Activated CD8-positive, alpha-beta memory T cell treated with anti-CD3 and anti-CD28 coated beads, Interleukin-2, amount 50 U/mL, for 4 hours (primary cell): ENCODE measurements at regions not wholly inside any gene's neighbourhood (a gene's known extent, or its start where the extent isn't known, plus 50 kb on each side); places are given as distances from the start of the nearest gene placed in this dataset.
"Not testable (repeated sequence)": the region's sequence is repeated elsewhere in the genome, so short reads cannot be mapped to it uniquely, and the experiment has no call there.

Source experiments
- DNase-seq: peaks from one replicate; pipeline ENCODE4 v3.0.0-alpha.2; 2020

DNA sequence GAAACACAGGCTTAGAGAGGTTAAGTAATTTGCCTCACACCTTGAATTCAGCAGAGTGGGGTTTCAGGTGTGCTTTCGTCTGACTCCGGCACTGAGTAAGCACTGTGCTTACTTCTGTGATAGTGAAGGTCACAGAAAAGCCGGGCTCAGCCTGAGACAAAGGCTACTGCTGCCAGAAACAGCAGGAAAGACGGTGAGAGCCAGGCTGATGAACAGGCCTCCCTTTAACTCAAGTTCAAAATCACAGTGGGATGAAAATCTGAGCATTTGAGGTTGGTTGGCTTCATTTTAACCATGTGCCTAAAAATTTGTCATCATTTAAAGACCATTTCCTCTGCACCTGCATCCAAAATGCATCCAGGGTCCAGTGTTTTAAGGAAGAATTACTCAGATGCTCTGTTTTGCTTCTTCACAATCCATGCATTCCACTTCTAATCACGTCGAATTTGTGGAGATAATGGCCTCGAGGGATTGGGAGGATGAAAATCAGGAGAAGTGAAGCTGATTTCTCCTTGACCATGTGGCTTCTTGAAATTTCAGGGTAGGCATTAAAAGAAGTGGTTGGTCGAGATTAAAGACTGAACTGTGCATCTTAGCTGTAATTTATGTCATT is 121.2 kb upstream of the LNX1 start:
- no peak for DNase-seq

DNA sequence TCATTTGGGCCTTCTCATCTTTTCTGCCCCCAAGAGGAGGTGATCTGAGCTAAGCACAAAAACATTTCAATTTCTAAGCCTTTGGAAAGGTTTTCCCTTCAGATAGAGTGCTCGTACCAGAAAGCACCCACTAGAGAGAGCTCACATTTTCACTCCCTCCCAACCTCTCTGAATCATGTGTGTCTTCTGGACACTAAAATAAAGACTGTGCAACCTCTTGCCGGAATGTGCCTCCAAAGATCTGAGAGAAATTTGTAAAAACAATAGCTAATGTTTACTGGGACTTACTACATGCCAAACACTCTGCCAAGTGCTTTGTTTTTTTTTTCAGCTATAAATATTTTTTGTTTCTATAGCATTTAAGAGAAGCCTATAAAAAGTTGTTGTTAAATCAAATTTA is 120.6 kb upstream of the LNX1 start:
- DNase-seq: no peak

DNA sequence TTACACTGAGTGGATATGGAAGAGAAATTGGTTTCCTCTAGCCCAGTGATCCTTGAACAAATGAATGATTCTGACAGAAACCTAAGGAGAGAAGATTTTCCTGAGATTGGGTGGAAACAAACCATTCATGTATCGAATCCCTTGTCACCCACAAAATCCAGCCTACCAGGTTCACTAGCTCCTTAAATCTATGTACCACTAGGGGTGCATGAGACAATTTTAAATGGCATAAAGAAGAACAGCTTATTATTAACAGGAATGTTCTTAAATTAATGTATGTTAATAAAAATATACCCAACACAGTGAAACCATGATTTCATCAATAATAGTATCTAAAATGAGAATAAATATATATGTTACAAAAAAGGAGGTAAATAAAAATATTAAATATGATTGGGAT is 118.4 kb upstream of the LNX1 start:
- DNase-seq: no peak

DNA sequence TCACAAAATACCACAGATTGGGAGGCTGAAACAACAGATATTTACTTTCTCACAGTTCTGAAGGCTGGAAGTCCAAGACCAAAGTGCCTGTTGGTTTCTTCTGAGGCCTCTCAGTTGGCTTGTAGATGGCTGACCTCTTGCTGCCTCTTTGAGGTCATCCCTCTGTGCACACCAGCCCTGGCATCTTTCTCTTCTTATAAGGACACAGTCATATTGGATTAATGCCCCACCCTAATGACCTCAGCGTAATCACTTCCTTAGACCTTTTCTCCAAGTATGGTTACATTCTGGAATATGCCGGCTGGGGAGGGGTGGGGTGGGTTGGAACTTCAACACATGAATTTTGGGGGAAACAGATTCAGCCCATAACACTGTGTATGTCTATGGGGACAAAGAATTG is 116.2 kb upstream of the LNX1 start:
- no peak for DNase-seq

DNA sequence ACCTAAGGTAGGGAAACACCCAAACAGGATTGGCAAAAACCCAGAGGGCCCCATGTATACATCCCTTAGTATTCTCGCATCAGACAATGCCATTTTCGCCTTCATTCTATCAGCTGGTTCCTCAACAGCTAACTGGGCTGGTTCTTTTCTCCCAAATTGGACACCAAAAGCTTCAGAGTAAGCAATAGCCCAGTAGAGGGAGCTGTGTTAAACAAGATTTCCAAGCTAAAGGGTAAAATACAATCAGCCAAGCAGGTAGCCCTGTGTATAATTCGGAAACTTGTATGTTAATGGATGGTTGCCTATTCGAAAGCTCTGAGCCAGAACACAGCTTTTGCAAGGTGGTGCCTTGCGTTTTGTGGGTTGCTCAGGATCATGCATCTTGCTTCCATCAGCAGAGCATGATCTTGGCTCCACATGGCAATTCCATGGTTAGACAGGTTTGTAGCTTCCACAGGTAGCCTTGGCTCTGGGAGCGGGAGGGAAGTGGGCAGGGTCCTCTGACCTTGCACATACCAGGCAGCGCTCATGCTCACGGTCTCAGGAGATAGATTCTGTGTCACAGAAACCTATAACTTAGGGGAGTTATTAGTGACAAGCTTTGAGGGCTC is 115.2 kb upstream of the LNX1 start:
- no peak for DNase-seq

DNA sequence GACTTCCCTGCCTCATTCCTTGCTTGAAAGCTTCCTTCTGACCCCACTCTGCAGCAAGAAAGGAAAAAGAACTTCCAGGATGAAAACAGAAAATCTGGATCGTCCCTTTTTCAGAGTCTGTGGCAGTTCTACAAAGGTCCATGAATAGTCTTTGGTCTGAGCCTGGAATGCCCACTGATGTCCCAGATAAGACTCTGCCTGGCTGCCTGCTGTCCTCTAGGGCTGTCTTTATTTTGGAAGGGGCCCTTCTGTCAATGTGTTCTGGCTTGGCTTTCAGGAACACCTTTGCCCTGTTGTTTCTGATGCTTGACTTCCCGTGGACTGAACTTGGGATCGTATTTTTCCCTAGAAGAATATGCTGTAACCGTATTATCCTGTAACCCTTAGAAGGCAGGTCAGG is 114.7 kb upstream of the LNX1 start:
- no peak for DNase-seq

DNA sequence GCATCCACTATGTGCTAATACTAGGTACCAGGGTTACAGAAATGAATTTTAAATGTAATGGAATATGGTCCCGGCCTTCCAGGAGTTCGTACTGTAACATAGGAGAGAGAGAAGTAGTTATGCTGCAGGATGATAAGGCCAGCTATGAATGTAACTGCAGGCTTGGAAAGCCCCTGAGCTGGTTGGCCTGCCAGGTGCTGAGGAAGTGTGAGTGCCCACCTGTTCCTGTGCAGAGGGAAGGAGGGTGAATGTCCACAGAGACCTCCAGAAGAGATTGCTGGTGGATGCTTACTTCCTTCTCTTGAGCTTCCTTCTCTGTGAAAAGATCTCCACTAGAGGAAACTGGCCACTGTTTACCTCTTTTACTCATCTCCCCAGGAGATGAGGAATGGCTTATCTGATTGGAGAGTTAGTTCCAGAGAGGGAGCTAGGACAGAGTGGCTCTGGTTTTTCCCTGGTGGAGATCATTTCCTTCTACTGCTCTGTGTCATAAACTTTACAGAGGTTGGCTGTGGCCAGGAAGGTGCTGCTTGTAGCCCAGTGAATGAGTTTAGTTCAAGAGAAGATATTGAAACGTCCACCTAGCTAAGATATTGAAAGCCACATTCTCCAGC is 114.0 kb upstream of the LNX1 start:
- no peak for DNase-seq

DNA sequence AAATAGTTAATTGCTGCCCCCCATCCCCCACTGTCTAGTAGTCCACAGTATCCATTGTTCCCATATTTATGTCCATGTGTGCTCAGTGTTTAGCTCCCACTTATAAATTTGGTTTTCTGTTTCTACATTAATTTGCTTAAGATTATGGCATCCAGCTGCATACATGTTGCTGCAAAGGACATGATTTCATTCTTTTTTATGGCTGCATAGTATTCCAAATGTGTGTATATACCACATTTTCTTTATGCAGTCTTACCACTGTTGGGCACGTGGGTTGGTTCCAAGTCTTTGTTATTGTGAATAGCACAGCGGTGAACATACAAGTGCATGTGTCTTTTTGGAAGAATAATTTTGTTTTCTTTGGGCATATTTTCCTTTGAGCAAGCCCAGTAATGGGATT is 113.0 kb upstream of the LNX1 start:
- DNase-seq: no peak

DNA sequence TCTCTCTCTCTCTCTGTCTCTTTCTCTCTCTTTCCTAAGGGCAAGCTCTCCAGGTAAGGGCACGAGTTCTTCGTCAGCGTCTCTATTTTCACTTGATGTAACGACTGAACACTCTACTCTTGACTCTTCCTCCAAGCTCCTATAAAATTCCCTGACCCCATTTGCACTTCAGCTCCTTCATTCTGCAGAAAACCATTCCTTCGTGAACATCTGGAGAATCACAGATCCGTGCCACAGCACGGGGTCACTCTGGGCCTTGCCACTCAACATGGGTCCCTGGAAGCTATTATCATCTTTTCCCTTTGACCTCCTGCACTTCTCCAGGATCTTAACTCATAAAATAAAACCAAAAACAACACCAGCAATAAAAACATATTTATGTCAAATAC is 112.0 kb upstream of the LNX1 start:
- no peak for DNase-seq

DNA sequence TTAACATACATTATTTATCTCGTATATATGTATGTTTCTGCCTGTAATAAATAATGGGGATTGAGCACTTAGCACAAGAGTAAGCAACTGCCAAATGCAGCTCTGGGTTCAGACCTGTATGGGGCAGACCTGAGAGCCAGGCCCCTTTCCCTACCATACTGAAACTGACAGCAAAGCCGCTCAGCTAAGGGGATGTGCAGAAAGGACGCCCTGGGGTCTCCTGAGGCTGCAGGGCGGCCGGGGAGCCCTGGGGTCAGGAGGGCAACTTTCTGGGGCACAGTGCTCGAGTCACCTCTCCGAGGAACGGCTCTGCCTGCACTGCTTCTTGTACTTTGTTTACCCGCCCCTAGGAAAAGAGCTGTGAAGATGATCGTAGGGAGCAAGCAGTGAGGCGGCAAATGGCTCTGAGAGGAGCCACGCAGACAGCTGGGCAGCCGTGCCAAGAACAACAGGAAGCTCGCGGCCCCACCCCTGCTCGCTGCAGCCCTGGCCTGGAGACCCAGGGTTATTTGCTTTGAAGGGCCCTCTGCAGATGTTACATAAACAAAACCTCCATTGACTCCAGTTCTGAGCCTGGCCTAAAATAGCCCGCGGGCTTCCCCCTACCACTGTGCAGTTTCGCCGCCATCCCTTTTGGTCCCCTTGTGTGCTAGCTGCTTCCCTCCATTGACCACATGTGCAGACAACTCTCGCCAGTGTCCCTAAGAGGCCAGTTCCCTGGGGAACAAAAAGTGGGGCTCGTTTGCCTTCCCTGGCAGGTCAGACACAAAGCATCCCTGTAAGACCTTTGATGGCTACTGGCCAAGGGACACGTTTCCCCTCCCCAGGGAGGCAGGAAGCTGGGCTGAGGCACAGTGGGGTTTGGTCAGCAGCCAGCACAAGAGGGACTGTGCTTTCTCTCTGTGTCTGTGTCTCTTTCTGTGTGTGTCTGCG is 111.3 kb upstream of the LNX1 start:
- no peak for DNase-seq

DNA sequence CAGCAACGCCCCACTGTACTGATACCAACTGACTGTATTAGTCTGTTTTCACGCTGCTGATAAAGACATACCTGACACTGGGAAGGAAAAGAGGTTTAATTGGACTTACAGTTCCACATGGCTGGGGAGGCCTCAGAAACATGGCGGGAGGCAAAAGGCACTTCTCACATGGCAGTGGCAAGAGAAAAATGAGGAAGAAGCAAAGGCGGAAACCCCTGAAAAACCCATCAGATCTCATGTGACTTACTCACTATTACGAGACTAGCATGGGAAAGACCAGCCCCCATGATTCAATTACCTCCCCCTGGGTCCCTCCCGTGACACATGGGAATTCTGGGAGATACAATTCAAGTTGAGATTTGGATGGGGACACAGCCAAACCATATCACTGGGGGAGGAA is 110.0 kb upstream of the LNX1 start:
- not testable (repeated sequence) for DNase-seq

DNA sequence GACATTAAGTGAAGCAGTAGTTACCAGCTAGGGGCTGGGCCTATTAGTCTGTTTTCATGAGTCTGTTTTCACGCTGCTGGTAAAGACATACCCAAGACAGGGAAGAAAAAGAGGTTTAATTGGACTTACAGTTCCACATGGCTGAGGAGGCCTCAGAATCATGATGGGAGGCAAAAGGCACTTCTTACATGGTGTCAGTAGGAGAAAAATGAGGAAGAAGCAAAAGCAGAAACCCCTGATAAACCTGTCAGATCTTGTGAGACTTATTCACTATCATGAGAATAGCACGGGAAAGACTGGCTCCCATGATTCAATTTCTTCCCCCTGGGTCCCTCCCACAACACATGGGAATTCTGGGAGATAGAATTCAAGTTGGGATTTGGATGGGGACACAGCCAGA is 108.0 kb upstream of the LNX1 start:
- not testable (repeated sequence) for DNase-seq

DNA sequence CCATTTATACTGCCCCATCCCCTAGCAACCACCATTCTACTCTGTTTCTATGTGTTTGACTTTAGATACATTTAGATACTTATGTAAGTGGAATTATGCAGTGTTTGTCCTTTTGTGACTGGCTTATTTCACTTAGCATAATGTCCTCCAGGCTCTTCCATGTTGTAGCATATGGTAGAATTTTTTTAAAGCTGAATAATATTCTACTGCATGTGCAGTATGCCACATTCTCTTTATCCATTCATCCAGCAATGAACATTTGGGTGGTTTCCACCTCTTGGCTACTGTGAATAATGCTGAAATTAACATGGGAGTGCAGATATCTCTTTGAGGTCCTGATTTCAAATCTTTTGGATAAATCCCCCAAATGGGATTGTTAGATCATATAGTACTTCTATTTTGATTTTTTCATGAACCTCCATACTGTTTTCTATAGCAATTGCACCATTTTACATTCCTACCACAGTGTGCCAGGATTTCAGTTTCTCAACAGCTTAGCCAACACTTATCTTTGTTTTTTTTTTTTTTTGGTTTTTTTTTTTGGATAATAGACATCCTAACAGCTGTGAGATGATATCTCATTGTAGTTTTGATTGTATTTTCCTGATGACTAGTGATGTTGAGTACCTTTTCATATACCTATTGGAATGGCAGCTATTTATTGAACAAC is 105.9 kb upstream of the LNX1 start:
- DNase-seq: no peak

DNA sequence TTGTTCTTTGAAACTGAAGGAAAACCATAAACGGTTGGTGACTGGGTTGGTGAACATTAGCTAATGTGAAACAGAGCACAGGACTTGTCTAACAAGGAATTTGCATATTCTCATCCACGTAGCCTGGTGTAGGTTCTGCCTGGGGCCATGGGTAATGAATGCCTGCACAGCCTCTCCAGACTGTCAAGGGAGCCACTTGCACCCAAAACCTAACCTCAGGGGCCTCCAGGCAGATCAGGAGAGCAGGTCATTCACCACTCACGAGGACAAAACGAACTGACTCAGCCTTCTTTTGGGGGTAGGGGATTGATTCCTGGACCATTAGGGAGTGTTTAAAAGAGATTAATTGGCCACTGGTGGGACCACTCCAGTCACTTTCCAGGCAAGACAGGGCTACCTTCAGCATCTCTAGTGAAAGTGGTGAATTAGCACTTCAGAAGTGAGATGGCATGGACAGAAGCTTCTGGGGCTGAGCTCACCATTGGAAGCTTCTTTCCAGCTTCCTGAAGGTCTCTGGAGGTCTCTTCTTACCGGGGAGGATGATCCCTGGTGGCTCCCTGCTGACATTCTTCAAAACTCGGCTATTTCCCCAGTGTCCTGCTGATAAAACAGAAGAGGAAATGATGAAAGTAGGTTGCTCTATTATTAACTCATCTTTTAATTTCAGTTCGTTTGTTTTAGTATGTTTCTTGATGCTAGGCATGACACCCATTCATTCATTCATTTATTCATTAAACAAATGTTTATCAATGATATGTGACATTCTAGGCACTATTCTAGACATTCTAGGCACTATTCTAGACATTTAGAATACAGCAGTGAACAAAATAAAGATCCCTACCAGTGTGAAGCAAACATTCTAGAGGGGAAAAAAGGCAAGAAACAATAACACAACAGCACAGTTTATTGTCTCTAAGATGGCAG is 104.5 kb upstream of the LNX1 start:
- DNase-seq: no peak

DNA sequence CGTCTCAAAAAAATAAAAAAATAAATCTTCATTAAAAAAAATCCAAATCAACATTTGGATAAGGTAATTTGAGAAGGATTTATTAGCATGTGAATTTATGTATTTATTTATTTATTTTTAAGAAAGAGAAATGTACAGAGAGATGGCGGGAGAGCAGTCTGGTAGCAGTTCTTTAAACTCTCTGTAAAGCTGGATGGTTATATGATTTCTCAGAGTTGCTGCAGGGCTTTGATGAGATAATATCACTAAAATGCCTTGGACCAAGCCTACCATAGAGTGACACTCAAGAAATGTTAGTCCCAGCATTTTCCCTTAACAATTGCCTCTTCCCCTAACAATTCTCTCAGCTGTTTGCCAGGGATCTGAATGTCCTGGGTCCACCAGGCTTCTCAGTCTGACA is 103.4 kb upstream of the LNX1 start:
- DNase-seq: no peak

DNA sequence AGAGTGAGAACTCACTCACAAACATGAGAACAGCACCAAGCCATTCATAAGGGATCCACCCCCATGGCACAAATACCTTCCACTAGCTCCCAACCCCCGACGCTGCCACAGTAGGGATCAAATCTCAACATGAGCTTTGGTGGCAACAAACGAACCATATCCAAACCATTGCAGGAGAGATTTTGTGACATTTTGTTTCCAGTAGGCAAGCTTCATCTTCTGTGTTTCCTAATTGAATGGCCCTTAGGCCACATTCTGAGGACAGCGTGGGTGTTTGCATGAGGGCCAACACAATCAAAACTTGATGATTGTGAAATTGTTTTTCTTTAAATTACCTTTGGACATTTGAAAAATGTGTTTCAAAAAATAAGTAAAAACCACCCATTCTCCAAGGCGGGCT is 102.6 kb upstream of the LNX1 start:
- no peak for DNase-seq

DNA sequence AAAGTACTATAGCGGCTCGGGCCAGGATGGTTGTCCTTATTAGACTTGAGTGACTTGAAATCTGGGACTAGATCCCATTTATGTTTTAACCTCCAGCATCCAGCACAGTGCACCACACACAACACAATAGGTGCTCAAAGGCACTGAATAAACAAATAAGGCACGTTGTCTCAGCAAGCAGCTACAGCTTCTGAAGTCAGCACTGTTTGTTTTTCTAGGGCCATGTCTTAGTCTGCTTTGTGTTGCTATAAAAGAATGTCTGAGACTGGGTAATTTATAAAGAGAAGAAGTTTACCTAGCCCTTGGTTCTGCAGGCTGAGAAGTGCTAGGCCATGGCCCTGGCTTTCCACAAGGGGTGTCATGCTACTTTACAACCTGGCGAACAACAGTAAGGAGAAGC is 102.1 kb upstream of the LNX1 start:
- DNase-seq: no peak

DNA sequence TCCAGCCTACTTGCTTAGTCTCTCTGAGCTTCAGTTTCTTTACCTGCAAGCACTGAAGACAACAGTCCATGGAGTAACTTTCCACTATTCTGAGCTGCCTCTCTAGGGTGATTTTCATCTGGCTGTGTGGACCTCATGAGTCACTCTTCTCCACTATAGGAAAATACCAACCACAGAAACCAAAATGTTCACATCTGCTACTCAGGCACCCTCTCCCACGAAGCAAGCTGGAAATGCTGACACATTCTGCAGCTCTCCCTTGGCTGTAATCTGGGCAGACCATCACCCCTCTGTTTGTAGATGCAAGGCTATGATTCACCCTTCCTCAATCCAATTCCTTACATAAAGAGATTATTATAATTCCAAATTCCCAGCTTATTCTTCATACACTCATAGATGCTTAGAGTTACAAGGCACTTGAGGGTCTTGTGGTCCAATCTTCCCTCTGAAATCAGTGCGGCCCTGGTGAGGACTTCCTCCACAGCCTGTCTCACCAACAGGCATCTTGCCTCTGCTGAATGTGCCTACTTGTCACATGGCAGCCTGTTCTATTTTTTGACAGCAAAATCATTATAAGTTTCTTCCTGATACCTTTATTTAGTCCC is 97.0 kb upstream of the LNX1 start:
- DNase-seq: no peak

DNA sequence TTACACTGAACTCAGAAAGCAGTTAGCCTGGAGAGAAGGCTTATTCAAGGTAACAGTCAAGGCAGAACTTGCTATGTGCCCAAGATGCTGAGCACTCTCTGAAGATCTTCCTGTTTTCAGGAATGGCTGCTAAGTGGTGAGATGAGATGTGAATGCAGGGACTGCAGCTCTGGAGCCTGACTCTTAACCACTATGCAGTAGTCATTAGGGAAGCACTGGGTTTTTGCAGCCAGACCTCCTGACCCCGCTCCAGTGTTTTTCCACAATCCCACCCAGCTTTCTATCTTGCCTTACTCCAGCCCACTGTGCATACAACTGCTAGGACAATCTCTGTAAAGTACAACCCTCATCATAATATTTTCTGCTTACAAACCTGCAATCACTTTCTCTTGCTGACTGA is 95.2 kb upstream of the LNX1 start:
- DNase-seq: no peak

DNA sequence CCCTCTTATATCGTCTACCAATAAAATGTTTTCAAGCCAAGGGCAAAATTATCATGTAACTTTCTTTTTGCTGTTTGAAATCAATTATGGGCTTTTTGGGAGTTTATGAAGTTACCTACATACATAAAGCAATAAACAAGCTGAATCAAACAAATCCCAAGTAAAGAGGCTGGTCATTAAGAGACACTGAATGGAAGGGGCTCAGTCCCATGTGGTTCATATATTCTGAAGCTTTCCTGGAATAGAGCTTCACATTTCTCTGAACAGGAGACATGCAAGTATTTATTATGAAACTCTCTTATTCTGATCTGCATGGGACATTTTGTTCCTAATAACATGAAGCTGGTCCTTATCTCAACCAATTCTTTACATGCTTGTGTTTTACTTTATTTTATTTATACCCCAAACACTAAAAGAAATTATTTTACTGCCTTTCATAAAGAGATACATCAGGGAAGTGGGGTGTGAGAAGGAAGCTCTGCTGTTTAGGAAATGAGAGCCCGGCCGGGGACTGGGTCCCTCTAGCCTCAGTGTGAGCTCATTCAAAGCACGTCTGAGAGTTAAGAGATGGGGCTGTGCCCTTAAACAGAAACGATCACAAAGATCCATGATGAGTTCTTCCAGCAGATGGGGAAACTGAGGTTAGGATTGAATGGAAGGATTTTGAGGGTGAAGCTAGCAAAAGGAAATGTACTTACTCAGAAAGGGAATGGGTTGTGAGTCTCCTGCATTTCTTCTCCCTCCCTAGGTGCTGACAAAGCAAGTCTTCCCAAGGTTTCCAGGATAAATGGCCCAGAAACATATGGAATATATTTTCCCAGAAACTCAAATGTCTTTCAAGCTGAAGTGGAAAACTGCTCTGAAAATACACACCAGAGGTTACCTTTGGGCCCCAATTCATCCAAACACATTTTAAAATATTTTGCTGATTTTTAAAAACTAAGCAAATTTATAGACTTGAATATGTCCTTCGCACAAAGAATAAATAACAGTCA is 93.1 kb upstream of the LNX1 start:
- no peak for DNase-seq
